ENCODE measurements at regions not wholly inside any gene's neighbourhood (a gene's known extent, or its start where the extent isn't known, plus 50 kb on each side); places are given as distances from the start of the nearest gene placed in this dataset.

DNA sequence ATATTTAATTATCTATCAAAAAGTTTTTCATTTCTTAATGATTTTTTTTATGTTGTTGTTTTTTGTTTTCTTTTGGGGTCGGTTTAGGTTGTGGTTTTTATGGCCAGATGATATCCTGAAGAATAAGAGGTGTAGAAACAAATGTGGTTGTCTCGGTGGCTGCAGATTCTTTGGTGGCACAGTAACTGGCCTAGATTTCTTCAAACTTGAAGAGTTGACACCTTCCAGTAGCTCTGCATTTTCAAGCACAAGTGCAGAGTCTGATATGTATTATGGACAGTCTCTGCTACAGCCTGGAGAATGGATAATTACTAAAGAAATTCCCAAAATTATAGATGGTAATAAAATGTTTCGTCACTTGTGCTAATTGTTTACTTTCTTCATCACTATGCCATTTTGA, 82.6 kb downstream of the BLTP1 start:
- Histone ChIP-seq H3K27ac (no peak overlapping the region), H3K4me3 (no peak overlapping the region), H3K27me3 (replicated peaks; ENCODE audit: insufficient read depth) (no peaks in the 10 kb centered on the region), H3K9me3 (no peaks in the 10 kb centered on the region), H3K4me1 (ENCODE audit: control insufficient read depth in 1 of 2, low read depth in 2 of 2) (no peaks in the 10 kb centered on the region), H3K36me3 (peaks cover 18% of the 10 kb centered on the region)
- DNase-seq (ENCODE audit: low spot score) (no peak), ATAC-seq (ENCODE audit: insufficient number of reproducible peaks, low FRiP score, low read depth) (no peak)
- TF ChIP-seq, protein P1, sequence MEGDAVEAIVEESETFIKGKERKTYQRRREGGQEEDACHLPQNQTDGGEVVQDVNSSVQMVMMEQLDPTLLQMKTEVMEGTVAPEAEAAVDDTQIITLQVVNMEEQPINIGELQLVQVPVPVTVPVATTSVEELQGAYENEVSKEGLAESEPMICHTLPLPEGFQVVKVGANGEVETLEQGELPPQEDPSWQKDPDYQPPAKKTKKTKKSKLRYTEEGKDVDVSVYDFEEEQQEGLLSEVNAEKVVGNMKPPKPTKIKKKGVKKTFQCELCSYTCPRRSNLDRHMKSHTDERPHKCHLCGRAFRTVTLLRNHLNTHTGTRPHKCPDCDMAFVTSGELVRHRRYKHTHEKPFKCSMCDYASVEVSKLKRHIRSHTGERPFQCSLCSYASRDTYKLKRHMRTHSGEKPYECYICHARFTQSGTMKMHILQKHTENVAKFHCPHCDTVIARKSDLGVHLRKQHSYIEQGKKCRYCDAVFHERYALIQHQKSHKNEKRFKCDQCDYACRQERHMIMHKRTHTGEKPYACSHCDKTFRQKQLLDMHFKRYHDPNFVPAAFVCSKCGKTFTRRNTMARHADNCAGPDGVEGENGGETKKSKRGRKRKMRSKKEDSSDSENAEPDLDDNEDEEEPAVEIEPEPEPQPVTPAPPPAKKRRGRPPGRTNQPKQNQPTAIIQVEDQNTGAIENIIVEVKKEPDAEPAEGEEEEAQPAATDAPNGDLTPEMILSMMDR (IDR thresholded peaks at IDR 0.05), result no peak

DNA sequence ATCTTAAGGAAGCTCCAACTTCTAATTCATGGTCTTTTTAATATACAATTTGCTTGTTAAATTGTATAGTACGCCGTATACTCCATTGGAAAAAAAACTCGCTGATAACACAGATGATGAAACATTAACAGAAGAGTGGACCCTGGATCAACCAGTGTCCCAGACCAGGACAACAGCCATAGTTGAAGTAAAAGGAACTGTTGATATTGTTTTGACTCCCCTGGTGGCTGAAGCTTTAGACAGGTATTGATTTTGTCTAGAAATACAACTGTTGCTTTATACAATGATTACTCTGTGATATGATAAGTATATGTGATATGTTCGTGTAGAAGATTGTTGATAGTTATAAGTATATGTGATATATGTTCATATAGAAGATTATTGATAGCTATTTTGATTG, 91.7 kb downstream of the BLTP1 start:
- ATAC-seq (ENCODE audit: insufficient number of reproducible peaks, low FRiP score, low read depth) (no peak), DNase-seq (ENCODE audit: low spot score) (no peak)
- Histone ChIP-seq H3K27me3 (replicated peaks; ENCODE audit: insufficient read depth) (no peaks in the 10 kb centered on the region), H3K27ac (no peak overlapping the region), H3K9me3 (no peaks in the 10 kb centered on the region), H3K36me3 (peaks cover 26% of the 10 kb centered on the region), H3K4me3 (no peak overlapping the region), H3K4me1 (ENCODE audit: control insufficient read depth in 1 of 2, low read depth in 2 of 2) (no peaks in the 10 kb centered on the region)
- TF ChIP-seq, protein P1 (IDR thresholded peaks at IDR 0.05), result no peak

DNA sequence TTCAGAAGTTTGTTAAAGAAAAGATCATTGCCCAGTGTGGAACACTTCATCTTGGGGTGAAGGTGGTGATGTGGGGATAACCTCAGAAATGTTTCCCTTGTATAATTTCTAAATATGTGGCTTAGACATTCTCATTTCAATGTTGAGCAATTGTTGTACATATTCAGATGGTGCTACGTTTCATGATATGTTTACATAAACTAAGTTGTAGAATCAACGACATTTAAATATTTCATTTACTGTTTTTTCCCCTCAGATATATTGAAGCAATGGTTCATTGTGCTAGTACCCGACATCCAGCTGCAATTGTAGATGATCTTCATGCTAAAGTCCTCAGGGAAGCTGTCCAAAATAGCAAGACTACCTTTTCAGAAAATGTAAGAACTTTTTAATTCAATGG, 92.6 kb downstream of the BLTP1 start:
- TF ChIP-seq, protein P1 (IDR thresholded peaks at IDR 0.05), result no peak
- H3K36me3 ChIP-seq, result peaks cover 25% of the 10 kb centered on the region

DNA sequence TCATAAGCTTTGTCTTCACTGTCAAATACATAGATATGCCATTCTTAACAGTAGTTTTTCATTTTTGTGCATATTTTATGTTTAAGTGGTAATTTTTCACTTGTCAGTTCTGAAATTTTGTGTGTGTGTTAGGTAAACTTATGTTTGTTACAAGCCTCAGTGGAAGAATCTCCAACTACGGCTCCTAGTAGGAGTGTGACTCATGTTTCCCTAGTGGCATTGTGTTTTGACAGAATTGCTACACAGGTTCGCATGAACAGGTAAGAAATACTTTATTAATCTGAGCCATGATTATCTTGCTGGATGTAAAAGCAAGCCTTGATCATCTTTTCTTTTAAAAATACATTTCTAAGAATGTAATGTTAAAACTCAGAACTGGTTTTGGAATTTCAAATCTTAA, 94.4 kb downstream of the BLTP1 start:
- Histone ChIP-seq H3K9me3 (no peaks in the 10 kb centered on the region), H3K4me1 (ENCODE audit: control insufficient read depth in 1 of 2, low read depth in 2 of 2) (no peaks in the 10 kb centered on the region), H3K27ac (no peak overlapping the region), H3K36me3 (peaks cover 27% of the 10 kb centered on the region), H3K27me3 (replicated peaks; ENCODE audit: insufficient read depth) (no peaks in the 10 kb centered on the region), H3K4me3 (no peak overlapping the region)
- no peak for ATAC-seq (ENCODE audit: insufficient number of reproducible peaks, low FRiP score, low read depth)
- no peak for DNase-seq (ENCODE audit: low spot score)
- TF ChIP-seq, protein P1 (IDR thresholded peaks at IDR 0.05), result no peak

More for the DNA sequence above, 92.6 kb downstream of the BLTP1 start:
- ATAC-seq (ENCODE audit: insufficient number of reproducible peaks, low FRiP score, low read depth) (no peak), DNase-seq (ENCODE audit: low spot score) (no peak)
- Histone ChIP-seq H3K4me1 (ENCODE audit: control insufficient read depth in 1 of 2, low read depth in 2 of 2) (no peaks in the 10 kb centered on the region), H3K27me3 (replicated peaks; ENCODE audit: insufficient read depth) (no peaks in the 10 kb centered on the region), H3K9me3 (no peaks in the 10 kb centered on the region), H3K27ac (no peak overlapping the region), H3K4me3 (no peak overlapping the region)

DNA sequence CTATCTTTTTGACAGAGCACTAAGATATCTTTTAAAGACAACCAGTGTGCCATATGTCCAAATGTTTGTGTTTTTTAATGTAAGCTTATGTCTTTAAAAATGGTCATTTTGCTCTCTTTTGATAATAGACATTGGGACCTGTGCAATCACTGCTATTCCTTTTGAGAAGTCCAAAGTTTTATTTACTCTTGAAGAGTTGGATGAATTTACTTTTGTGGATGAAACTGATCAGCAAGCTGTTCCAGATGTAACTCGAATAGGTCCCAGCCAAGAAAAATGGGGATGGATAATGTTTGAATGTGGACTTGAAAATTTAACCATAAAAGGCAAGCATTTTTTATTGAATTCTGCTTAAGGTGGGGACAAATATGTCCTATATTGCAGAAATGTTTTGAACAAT, 97.2 kb downstream of the BLTP1 start:
- no peaks in the 10 kb centered on the region for H3K9me3 ChIP-seq
- H3K36me3 ChIP-seq, result peaks cover 38% of the 10 kb centered on the region
- DNase-seq (ENCODE audit: low spot score) (no peak), ATAC-seq (ENCODE audit: insufficient number of reproducible peaks, low FRiP score, low read depth) (no peak)
- no peak overlapping the region for H3K4me3 ChIP-seq
- H3K27me3 ChIP-seq (replicated peaks; ENCODE audit: insufficient read depth), result no peaks in the 10 kb centered on the region
- H3K27ac ChIP-seq, result no peak overlapping the region
- H3K4me1 ChIP-seq (ENCODE audit: control insufficient read depth in 1 of 2, low read depth in 2 of 2), result no peaks in the 10 kb centered on the region
- TF ChIP-seq, protein P1 (IDR thresholded peaks at IDR 0.05), result no peak

Data from thoracic aorta (tissue), 2 donors.